Stimulated activated CD4-positive, alpha-beta T cell treated with anti-CD3 and anti-CD28 coated beads, Interleukin-4, amount 100 ng/mL, for 48 hours (primary cell): ENCODE measurements at regions not wholly inside any gene's neighbourhood (a gene's known extent, or its start where the extent isn't known, plus 50 kb on each side); places are given as distances from the start of the nearest gene placed in this dataset.

Source experiments
- DNase-seq, 2 donors: peaks; one replicate each; pipeline ENCODE4 v3.0.0-alpha.2; 2020; ENCODE audit warnings: low read depth in 2 of 2

DNA sequence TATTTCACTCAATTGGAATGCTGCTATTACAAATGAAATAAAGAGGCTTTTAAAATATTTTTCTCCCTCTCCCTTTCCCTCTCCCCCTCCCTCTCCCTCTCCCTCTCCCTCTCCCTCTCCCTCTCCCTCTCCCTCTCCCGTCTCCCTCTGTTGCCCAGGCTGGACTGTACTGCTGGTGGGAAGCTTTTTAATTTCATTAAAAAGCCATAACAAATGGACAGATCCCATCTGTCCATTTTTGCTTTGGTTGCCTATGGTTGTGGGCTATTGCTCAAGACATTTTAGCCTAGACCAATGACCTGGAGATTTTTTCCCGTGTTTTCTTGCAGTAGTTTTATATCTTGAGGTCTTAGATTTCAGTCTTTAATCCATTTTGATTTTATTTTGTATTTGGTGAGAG, 107.2 kb upstream of the LRRC3B start:
- no peak for DNase-seq

DNA sequence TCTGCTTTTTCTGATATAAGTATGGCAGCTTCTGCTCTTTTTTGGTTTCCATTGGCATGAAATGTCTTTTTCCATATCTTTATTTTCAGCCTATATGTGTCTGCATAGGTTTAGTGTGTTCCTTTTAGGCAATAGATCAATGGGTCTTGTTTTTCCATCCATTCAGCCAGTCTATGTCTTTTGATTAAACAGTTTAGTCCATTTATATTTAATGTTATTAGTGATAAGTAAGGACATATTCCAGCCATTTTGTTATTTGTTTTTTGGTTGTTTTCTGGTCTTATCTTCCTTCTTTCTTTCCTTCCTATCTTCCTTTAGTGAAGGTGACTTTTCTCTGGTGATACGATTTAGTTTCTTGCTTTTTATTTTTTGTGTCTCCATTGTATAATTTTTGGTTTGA, 101.3 kb upstream of the LRRC3B start:
- DNase-seq: no peak

DNA sequence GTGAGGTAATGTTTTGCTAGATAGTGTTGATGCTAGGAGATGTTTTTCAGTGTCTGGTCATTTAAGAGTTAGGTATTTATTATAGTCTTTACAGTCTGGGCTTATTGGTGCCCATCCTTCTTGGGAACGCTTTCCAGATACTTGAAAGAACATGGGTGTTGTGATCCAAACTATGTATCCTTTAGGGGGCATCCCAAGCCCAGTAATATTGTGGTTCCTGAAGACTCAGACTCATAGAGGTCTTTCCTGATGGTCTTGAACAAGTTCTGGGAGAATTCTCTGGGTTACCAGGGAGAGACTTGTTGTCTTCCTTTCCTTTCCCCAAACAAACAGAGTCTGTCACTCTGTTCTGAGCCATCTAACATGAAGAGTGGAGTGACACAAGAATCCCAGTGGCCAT, 99.7 kb upstream of the LRRC3B start:
- no peak for DNase-seq

DNA sequence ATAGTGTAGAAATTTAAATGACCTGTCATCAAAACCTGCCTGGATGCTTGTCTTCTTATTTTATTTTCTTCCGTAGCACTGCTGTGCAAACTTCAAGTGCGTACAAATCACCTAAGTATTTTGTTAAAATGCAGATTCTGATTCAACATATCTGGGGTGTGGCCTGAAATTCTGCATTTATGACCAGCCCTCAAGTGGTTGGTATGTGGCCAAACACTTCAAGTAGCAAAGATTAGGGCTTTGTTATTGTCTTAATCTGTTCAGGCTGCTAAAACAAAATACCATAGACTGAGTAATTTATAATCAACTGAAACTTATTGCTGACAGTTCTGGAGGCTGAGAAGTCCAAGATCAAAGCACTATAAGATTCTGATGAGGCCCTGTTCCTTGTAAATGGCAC, 97.6 kb upstream of the LRRC3B start:
- no peak for DNase-seq

DNA sequence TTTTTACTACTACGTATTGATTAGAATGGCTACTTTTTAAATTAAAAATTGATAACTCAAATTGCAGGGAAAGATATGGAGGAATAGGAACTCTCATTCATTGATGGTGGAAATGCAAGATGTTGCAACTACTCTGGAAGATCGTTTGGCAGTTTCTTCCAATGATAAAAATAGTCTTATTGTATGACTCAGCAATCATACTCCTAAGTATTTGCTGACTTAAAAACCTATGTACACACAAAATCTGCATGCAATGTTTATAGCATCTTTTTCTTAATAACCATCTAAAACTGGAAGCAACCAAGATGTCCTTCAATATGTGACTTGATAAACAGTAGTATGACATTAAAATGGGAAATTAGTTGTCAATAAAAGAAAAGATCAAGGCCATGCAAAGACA, 87.4 kb upstream of the LRRC3B start:
- DNase-seq: no peak

DNA sequence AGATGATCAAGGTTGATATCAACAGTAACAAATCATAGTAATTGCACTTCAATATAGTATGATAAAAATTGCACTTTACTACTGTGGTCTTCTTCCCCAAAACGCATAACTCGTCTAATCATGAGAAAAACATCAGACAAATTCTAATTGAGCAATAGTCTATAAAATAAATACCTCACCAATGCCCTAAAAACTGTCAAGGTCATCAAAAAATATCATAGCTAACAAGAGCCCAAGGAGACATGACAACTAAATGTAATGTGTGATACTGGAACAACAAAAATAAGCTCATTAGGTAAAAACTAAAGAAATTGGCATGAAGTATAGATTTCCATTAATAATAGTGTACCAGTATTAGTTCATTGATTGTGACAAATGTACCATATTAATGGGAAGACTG, 85.6 kb upstream of the LRRC3B start:
- DNase-seq: no peak

DNA sequence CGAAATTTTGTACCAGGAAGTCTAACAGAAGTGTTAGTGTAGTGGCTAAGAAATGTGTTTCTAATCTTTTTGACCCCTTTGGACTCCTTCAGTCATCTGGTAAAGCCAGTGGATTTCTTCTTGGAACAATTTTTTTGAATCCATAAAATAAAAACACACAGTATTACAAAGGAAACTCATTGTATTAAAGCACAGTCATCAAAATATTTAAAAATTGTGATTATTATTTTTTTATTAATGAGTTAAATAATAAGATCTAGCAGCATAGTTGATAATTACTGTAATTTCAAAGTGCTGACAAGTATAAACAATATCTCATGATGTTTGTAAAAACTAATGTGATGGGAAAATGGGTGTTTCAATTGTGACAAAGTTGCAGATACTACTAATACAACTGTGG, 72.2 kb upstream of the LRRC3B start:
- DNase-seq: no peak

DNA sequence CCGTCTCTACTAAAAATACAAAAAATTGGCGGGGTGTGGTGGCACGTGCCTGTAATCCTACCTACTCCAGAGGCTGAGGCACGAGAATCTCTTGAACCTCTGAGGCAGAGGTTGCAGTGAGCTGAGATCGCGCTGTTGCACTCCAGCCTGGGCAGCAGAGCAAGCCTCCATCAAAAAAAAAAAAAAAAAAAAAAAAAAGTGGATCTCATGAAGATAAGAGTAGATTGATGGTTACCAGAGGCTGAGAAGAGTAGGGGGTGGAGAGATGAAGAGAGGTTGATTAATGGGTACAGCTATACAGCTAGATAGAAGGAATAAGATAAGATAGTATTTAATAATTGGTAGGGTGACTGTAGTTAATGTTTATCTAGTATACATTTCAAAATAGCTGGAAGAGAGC, 65.9 kb upstream of the LRRC3B start:
- no peak for DNase-seq

DNA sequence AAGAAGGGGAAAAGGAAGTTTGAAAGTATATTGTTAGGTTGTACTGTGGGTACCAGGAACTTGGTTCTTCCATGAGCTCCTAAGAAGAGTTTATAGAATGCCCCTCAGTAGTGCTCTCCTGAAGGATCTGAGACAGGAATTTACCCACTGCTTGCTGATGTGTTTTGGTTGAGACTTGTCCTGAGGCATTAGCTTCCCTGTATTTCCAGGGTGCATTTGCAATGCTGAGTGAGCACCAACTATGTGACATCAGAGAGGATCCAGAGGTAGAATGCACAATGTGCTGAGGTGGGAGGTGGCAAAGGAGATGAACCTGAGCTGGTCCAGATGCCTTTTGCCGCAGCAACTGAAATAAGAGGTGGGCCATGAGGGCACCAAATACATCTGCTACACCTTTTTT, 64.3 kb upstream of the LRRC3B start:
- no peak for DNase-seq

DNA sequence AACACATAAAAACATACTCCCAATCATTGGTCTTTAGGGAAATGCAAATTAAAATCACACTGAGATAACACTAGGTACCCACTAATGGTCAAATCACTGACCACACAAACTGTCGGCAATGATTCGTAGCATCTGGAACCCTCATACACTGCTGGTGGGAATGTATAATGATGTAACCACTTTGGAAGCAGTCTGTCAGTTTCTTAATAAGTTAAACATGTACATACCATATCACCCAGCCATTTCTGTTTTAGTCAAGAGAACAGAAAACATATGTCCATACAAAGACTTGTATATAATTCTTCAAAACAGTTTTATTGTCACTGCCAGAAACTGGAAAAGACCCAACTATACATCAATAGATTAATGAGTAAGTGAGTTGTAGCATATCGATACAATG, 63.3 kb upstream of the LRRC3B start:
- no peak for DNase-seq

DNA sequence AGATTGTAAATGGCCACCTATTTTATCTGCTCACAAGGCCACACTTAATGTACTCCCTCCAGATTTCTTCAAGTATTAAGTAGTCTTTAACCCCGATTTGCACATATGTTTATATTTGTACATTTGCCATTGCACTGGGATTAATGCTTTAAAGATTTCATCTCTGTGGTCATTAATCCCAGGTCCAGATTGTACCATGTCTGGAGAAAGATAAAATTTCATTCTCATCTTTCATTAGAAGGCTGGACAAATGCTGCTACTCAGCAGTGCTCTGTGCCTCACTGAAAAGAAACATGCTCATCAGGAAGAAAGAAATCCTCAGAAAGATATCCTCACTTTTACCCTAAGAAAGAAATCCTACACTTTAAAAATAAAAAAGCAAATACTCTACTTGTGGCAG, 62.5 kb upstream of the LRRC3B start:
- DNase-seq: no peak

DNA sequence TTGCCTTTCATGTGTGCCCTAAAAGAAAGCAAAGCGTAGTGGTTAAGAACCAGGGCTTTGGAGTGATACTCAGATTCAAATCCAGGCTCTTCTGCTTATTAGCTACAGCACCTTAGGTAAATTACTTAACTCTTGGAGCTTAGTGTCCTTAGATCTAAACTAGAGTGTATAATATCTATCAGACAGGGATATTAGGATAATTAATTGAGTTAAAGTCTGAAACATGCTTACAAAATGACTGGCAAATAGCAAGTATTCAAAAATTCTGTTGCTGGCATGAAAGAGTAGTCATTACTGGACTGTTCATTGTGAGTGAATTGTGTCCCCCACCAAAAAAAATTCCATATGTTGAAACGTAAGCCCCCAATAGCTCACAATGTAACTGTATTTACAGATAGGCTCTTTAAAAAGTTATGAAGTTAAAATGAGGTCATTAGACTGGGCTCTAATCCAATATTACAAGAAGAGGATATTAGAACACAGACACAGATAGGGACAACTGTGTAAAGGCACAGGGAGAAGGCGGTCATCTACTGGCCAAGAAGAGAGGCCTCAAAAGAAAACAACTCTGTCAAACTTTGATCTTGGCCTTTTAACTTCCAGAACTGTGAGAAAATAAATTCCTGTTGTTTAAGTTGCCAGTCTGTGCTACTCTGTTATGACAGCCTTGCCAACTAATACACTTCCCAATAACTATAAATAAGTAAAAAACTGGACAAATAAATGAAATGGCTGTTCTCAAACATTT, 60.4 kb upstream of the LRRC3B start:
- no peak for DNase-seq
